ENCODE measurements at regions not wholly inside any gene's neighbourhood (a gene's known extent, or its start where the extent isn't known, plus 50 kb on each side); places are given as distances from the start of the nearest gene placed in this dataset.

GRCh38 chr12:115094163-115094816, 410.3 kb upstream of the TBX3 start:
- WGBS (ENCODE audit: extremely low coverage, insufficient coverage, insufficient read length) = no CpG with 5 or more reads among the region's 9 CpGs
- DNase-seq = no peak

DNA sequence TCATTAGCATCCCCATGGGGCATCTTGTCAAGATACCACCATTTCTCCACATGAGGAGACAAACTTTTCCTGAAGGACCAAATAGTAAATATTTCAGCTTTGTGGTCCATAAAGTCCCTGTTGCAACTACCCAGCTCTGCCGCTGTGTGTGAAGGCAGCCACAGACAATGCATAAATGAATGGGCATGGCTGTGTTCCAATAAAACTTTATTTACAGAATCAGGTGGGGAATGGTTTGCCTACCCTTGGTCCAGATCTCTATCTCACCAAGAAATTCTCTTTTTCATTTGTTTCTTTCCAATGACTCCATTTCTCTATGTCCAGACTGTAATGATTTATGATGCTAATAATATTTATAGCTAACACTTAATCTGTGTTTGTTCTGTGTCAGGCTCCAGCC, 409.3 kb upstream of the TBX3 start:
- Histone ChIP-seq H4K12ac (ENCODE audit: low read depth, low read length) (no peak overlapping the region), H3K4ac (ENCODE audit: low read depth, low read length) (no peak overlapping the region), H2BK120ac (ENCODE audit: insufficient read depth, low read length, poor library complexity) (no peak overlapping the region), H3K79me1 (ENCODE audit: low read length) (no peaks in the 10 kb centered on the region), H3K27ac (ENCODE audit: low read depth, low read length) (no peak overlapping the region), H2AFZ (ENCODE audit: insufficient read depth, low read length, poor library complexity) (no peak overlapping the region), H3K14ac (ENCODE audit: low read length) (no peak overlapping the region), H3K18ac (ENCODE audit: low read length) (no peak overlapping the region), H3K4me2 (ENCODE audit: low read length) (no peak overlapping the region), H3K4me1 (ENCODE audit: control insufficient read depth in 1 of 2, insufficient read depth in 2 of 2, low read length in 2 of 2) (peaks cover 5% of the 10 kb centered on the region in 2 experiments), H3K79me2 (ENCODE audit: control insufficient read depth, insufficient read depth, low read length, poor library complexity) (no peaks in the 10 kb centered on the region), H4K91ac (ENCODE audit: low read depth, low read length) (no peak overlapping the region), H4K8ac (ENCODE audit: low read depth, low read length) (no peak overlapping the region), H3K9me3 (ENCODE audit: insufficient read depth, low read depth, low read length) (no peaks in the 10 kb centered on the region), H2BK12ac (ENCODE audit: low read length) (no peak overlapping the region), H3K36me3 (ENCODE audit: control insufficient read depth in 1 of 2, insufficient read depth in 2 of 2, low read length in 2 of 2) (no peaks in the 10 kb centered on the region), H3K4me3 (ENCODE audit: low read depth, low read length) (no peak overlapping the region), H2BK5ac (ENCODE audit: low read depth, low read length, poor library complexity) (no peak overlapping the region), H2AK5ac (ENCODE audit: low read length) (no peak overlapping the region), H3K27me3 (ENCODE audit: insufficient read depth, low read length) (no peaks in the 10 kb centered on the region), H3K23ac (ENCODE audit: low read length) (no peak overlapping the region), H3K9ac (ENCODE audit: low read length) (no peak overlapping the region)
- no CpG with 5 or more reads among the region's 1 CpG for WGBS (ENCODE audit: extremely low coverage, insufficient coverage, insufficient read length)
- DNase-seq = no peak

More at GRCh38 chr12:115094163-115094816, 410.3 kb upstream of the TBX3 start:
- peak overlapping the region; percentile 8 for H2BK12ac ChIP-seq (ENCODE audit: low read length)
- H3K9me3 ChIP-seq (ENCODE audit: insufficient read depth, low read depth, low read length) = no peaks in the 10 kb centered on the region
- H4K91ac ChIP-seq (ENCODE audit: low read depth, low read length) = no peak overlapping the region
- H3K4ac ChIP-seq (ENCODE audit: low read depth, low read length) = no peak overlapping the region
- no peak overlapping the region for H3K9ac ChIP-seq (ENCODE audit: low read length)
- H4K8ac ChIP-seq (ENCODE audit: low read depth, low read length) = no peak overlapping the region
- no peak overlapping the region for H4K12ac ChIP-seq (ENCODE audit: low read depth, low read length)
- H2BK120ac ChIP-seq (ENCODE audit: insufficient read depth, low read length, poor library complexity) = no peak overlapping the region
- H3K4me1 ChIP-seq (ENCODE audit: control insufficient read depth in 1 of 2, insufficient read depth in 2 of 2, low read length in 2 of 2) = peaks cover 5% of the 10 kb centered on the region in 2 experiments
- H2AK5ac ChIP-seq (ENCODE audit: low read length) = no peak overlapping the region
- H3K4me3 ChIP-seq (ENCODE audit: low read depth, low read length) = no peak overlapping the region
- H2BK5ac ChIP-seq (ENCODE audit: low read depth, low read length, poor library complexity) = no peak overlapping the region
- H2AFZ ChIP-seq (ENCODE audit: insufficient read depth, low read length, poor library complexity) = no peak overlapping the region
- no peak overlapping the region for H3K23ac ChIP-seq (ENCODE audit: low read length)
- H3K36me3 ChIP-seq (ENCODE audit: control insufficient read depth in 1 of 2, insufficient read depth in 2 of 2, low read length in 2 of 2) = no peaks in the 10 kb centered on the region
- no peaks in the 10 kb centered on the region for H3K79me2 ChIP-seq (ENCODE audit: control insufficient read depth, insufficient read depth, low read length, poor library complexity)
- H3K14ac ChIP-seq (ENCODE audit: low read length) = no peak overlapping the region
- H3K27me3 ChIP-seq (ENCODE audit: insufficient read depth, low read length) = no peaks in the 10 kb centered on the region
- no peak overlapping the region for H3K18ac ChIP-seq (ENCODE audit: low read length)
- no peak overlapping the region for H3K4me2 ChIP-seq (ENCODE audit: low read length)
- no peaks in the 10 kb centered on the region for H3K79me1 ChIP-seq (ENCODE audit: low read length)
- H3K27ac ChIP-seq (ENCODE audit: low read depth, low read length) = no peak overlapping the region

- no peak overlapping the region for H4K8ac ChIP-seq (ENCODE audit: low read depth, low read length)
- H3K9ac ChIP-seq (ENCODE audit: low read length) = no peak overlapping the region
- H3K4me1 ChIP-seq (ENCODE audit: control insufficient read depth in 1 of 2, insufficient read depth in 2 of 2, low read length in 2 of 2) = peaks cover 0 to 3% of the 10 kb centered on the region in 2 experiments
- H4K91ac ChIP-seq (ENCODE audit: low read depth, low read length) = no peak overlapping the region
- H3K27me3 ChIP-seq (ENCODE audit: insufficient read depth, low read length) = no peaks in the 10 kb centered on the region
- no peaks in the 10 kb centered on the region for H3K36me3 ChIP-seq (ENCODE audit: control insufficient read depth in 1 of 2, insufficient read depth in 2 of 2, low read length in 2 of 2)
- no peak overlapping the region for H2AK5ac ChIP-seq (ENCODE audit: low read length)
- 100% methylated on average over 1 of the region's 4 CpGs for WGBS (ENCODE audit: extremely low coverage, insufficient coverage, insufficient read length)
- no peaks in the 10 kb centered on the region for H3K79me2 ChIP-seq (ENCODE audit: control insufficient read depth, insufficient read depth, low read length, poor library complexity)
- no peak overlapping the region for H3K23ac ChIP-seq (ENCODE audit: low read length)
- no peak overlapping the region for H3K4ac ChIP-seq (ENCODE audit: low read depth, low read length)
- H2BK12ac ChIP-seq (ENCODE audit: low read length) = no peak overlapping the region
- no peak overlapping the region for H3K27ac ChIP-seq (ENCODE audit: low read depth, low read length)
- no peak overlapping the region for H3K18ac ChIP-seq (ENCODE audit: low read length)
- DNase-seq = no peak
- no peak overlapping the region for H3K14ac ChIP-seq (ENCODE audit: low read length)
- no peak overlapping the region for H2BK120ac ChIP-seq (ENCODE audit: insufficient read depth, low read length, poor library complexity)
- H3K9me3 ChIP-seq (ENCODE audit: insufficient read depth, low read depth, low read length) = no peaks in the 10 kb centered on the region
- no peak overlapping the region for H2BK5ac ChIP-seq (ENCODE audit: low read depth, low read length, poor library complexity)
- no peak overlapping the region for H3K4me2 ChIP-seq (ENCODE audit: low read length)
- no peak overlapping the region for H4K12ac ChIP-seq (ENCODE audit: low read depth, low read length)
- no peaks in the 10 kb centered on the region for H3K79me1 ChIP-seq (ENCODE audit: low read length)
- H2AFZ ChIP-seq (ENCODE audit: insufficient read depth, low read length, poor library complexity) = no peak overlapping the region
- H3K4me3 ChIP-seq (ENCODE audit: low read depth, low read length) = no peak overlapping the region
Measured at GRCh38 chr12:115090783-115091182, 406.8 kb upstream of the TBX3 start.

- no peak overlapping the region for H3K4me3 ChIP-seq (ENCODE audit: low read depth, low read length)
- WGBS (ENCODE audit: extremely low coverage, insufficient coverage, insufficient read length) = no CpG with 5 or more reads among the region's 13 CpGs
- H3K23ac ChIP-seq (ENCODE audit: low read length) = no peak overlapping the region
- H2BK120ac ChIP-seq (ENCODE audit: insufficient read depth, low read length, poor library complexity) = no peak overlapping the region
- no peak overlapping the region for H3K18ac ChIP-seq (ENCODE audit: low read length)
- no peak overlapping the region for H4K8ac ChIP-seq (ENCODE audit: low read depth, low read length)
- no peak overlapping the region for H2BK12ac ChIP-seq (ENCODE audit: low read length)
- H4K91ac ChIP-seq (ENCODE audit: low read depth, low read length) = no peak overlapping the region
- no peaks in the 10 kb centered on the region for H3K79me2 ChIP-seq (ENCODE audit: control insufficient read depth, insufficient read depth, low read length, poor library complexity)
- H4K12ac ChIP-seq (ENCODE audit: low read depth, low read length) = no peak overlapping the region
- H3K27ac ChIP-seq (ENCODE audit: low read depth, low read length) = no peak overlapping the region
- H3K4ac ChIP-seq (ENCODE audit: low read depth, low read length) = no peak overlapping the region
- no peak overlapping the region for H2AFZ ChIP-seq (ENCODE audit: insufficient read depth, low read length, poor library complexity)
- no peak overlapping the region for H3K14ac ChIP-seq (ENCODE audit: low read length)
- peaks cover 0 to 3% of the 10 kb centered on the region in 2 experiments for H3K4me1 ChIP-seq (ENCODE audit: control insufficient read depth in 1 of 2, insufficient read depth in 2 of 2, low read length in 2 of 2)
- H3K4me2 ChIP-seq (ENCODE audit: low read length) = no peak overlapping the region
- H2AK5ac ChIP-seq (ENCODE audit: low read length) = no peak overlapping the region
- DNase-seq = no peak
- no peaks in the 10 kb centered on the region for H3K9me3 ChIP-seq (ENCODE audit: insufficient read depth, low read depth, low read length)
- no peak overlapping the region for H2BK5ac ChIP-seq (ENCODE audit: low read depth, low read length, poor library complexity)
- no peak overlapping the region for H3K9ac ChIP-seq (ENCODE audit: low read length)
- no peaks in the 10 kb centered on the region for H3K36me3 ChIP-seq (ENCODE audit: control insufficient read depth in 1 of 2, insufficient read depth in 2 of 2, low read length in 2 of 2)
- H3K79me1 ChIP-seq (ENCODE audit: low read length) = no peaks in the 10 kb centered on the region
- no peaks in the 10 kb centered on the region for H3K27me3 ChIP-seq (ENCODE audit: insufficient read depth, low read length)
Measured at GRCh38 chr12:115088995-115089841, 405.2 kb upstream of the TBX3 start.

Measured in trophoblast cell (in vitro differentiated cells and primary cell).